CD14-positive monocyte (primary cell): ENCODE measurements at regions not wholly inside any gene's neighbourhood (a gene's known extent, or its start where the extent isn't known, plus 50 kb on each side); places are given as distances from the start of the nearest gene placed in this dataset.

Experiments
- DNase-seq, 3 donors: peaks; one replicate each; pipeline ENCODE4 v3.0.0-alpha.2; 2011 to 2022
- H2AFZ ChIP-seq: 2 replicates; pipeline ENCODE4 v1.6.0; 2012; ENCODE audit warnings: mild to moderate bottlenecking, low read depth, low read length, inconsistent platforms; ENCODE audit not compliant: insufficient read depth, poor library complexity, severe bottlenecking
- H3K27ac ChIP-seq, 2 donors: 1 replicate in 1 of 2; 2 replicates in 1 of 2; pipeline ENCODE4 v1.5.1; 2012 to 2013; ENCODE audit warnings: low read length in 2 of 2, control low read depth in 1 of 2, inconsistent platforms in 1 of 2, low read depth in 1 of 2, mild to moderate bottlenecking in 1 of 2
- H3K27me3 ChIP-seq, 2 donors: one replicate each; pipeline versions ENCODE4 v1.6.0 to v1.6.1; 2011 to 2013; ENCODE audit warnings: low read length in 2 of 2; ENCODE audit not compliant: control insufficient read depth in 2 of 2, insufficient read depth in 2 of 2
- H3K36me3 ChIP-seq, 2 donors: replicated peaks in 1 of 2; 1 replicate in 1 of 2; 2 replicates in 1 of 2; pipeline versions ENCODE4 v1.5.1 to v1.6.1; 2012 to 2013; ENCODE audit warnings: low read length in 2 of 2, control low read depth in 1 of 2, inconsistent platforms in 1 of 2, mild to moderate bottlenecking in 1 of 2; ENCODE audit not compliant: insufficient read depth in 2 of 2, control insufficient read depth in 1 of 2
- H3K4me1 ChIP-seq, 2 donors: 1 replicate in 1 of 2; 2 replicates in 1 of 2; pipeline versions ENCODE4 v1.5.1 to v1.6.1; 2012 to 2013; ENCODE audit warnings: low read length in 2 of 2, control low read depth in 1 of 2, inconsistent platforms in 1 of 2, mild to moderate bottlenecking in 1 of 2, moderate library complexity in 1 of 2; ENCODE audit not compliant: insufficient read depth in 2 of 2, control insufficient read depth in 1 of 2
- H3K4me2 ChIP-seq: replicated peaks from 2 replicates; pipeline ENCODE3; 2012; ENCODE audit warnings: low read length, moderate library complexity, mild to moderate bottlenecking; ENCODE audit not compliant: poor library complexity, severe bottlenecking; ENCODE audit errors: extremely low read depth
- H3K4me3 ChIP-seq, 3 experiments: fragments of 200-600 bp in 1 of 3; sonication (generic) in 1 of 3; replicated peaks in 1 of 3; 1 replicate in 2 of 3; 2 replicates in 1 of 3; pipeline ENCODE4 v1.5.1; 2011 to 2013; ENCODE audit warnings: low read length in 3 of 3, mild to moderate bottlenecking in 3 of 3, control low read depth in 2 of 3, low read depth in 2 of 3, inconsistent platforms in 1 of 3, moderate library complexity in 1 of 3
- H3K79me2 ChIP-seq: 2 replicates; pipeline ENCODE4 v1.6.0; 2012; ENCODE audit warnings: mild to moderate bottlenecking, control low read depth, inconsistent platforms, low read length, moderate library complexity; ENCODE audit not compliant: insufficient read depth
- H3K9ac ChIP-seq: 2 replicates; pipeline ENCODE4 v1.6.0; 2017; ENCODE audit warnings: low read length, mild to moderate bottlenecking; ENCODE audit not compliant: insufficient read depth, poor library complexity, severe bottlenecking
- H3K9me3 ChIP-seq, 2 donors: replicated peaks in 1 of 2; 1 replicate in 1 of 2; 2 replicates in 1 of 2; pipeline versions ENCODE4 v1.5.1 to v1.6.1; 2012 to 2013; ENCODE audit warnings: low read length in 2 of 2, control low read depth in 1 of 2; ENCODE audit not compliant: control insufficient read depth in 1 of 2, insufficient read depth in 1 of 2
- H4K20me1 ChIP-seq: 2 replicates; pipeline ENCODE4 v1.6.0; 2012; ENCODE audit warnings: mild to moderate bottlenecking, low read length, control low read depth, moderate library complexity; ENCODE audit not compliant: insufficient read depth
- H3K27ac Mint-ChIP-seq, 7 donors: one replicate each; pipeline ENCODE4 v1.8.0; 2020; ENCODE audit warnings: mild to moderate bottlenecking in 7 of 7, mixed read lengths in 7 of 7, moderate library complexity in 6 of 7, inconsistent platforms in 2 of 7
- H3K27me3 Mint-ChIP-seq, 3 donors: one replicate each; pipeline ENCODE4 v1.8.0; 2021 to 2022; ENCODE audit warnings: low read depth in 3 of 3, mild to moderate bottlenecking in 3 of 3, mixed read lengths in 3 of 3, moderate library complexity in 3 of 3, inconsistent platforms in 1 of 3
- H3K36me3 Mint-ChIP-seq, 2 donors: one replicate each; pipeline ENCODE4 v1.8.0; 2020; ENCODE audit warnings: mixed read lengths in 2 of 2, inconsistent platforms in 1 of 2, mild to moderate bottlenecking in 1 of 2
- H3K4me1 Mint-ChIP-seq: one replicate; pipeline ENCODE4 v1.8.0; 2020; ENCODE audit warnings: mild to moderate bottlenecking, mixed read lengths
- H3K4me3 Mint-ChIP-seq, 2 donors: one replicate each; pipeline ENCODE4 v1.8.0; 2020; ENCODE audit warnings: mild to moderate bottlenecking in 2 of 2, mixed read lengths in 2 of 2, moderate library complexity in 1 of 2
- H3K9me3 Mint-ChIP-seq, 7 donors: one replicate each; pipeline ENCODE4 v1.8.0; 2020 to 2022; ENCODE audit warnings: mixed read lengths in 7 of 7, mild to moderate bottlenecking in 6 of 7, moderate library complexity in 6 of 7, inconsistent platforms in 2 of 7
- CTCF ChIP-seq: fragments of 200-600 bp; IDR thresholded peaks from one replicate; pipeline ENCODE4 v1.8.0; 2022; ENCODE audit warnings: antibody characterized with exemption, mild to moderate bottlenecking
- WGBS: methylation state at CpG from one replicate; pipeline ENCODE4 v1.1.5; 2013; ENCODE audit warnings: missing lambda C conversion rate; ENCODE audit not compliant: insufficient coverage; 5-methylcytosine and 5-hydroxymethylcytosine counted together
- intact Hi-C, 2 donors: fragments of 100-400 bp; cut with micrococcal nuclease; formaldehyde crosslinking; loops; one replicate each; pipeline versions ENCODE4 v1.15.0 to v1.15.1; 2023

GRCh38 chrX:928606-929005 lies 283.8 kb downstream of the CRLF2 start:
- H3K4me1 Mint-ChIP-seq: peaks cover 2% of the 10 kb centered on the region
- intact Hi-C loops: no loop called here

GRCh38 chrX:926991-927390 lies 285.5 kb downstream of the CRLF2 start:
- intact Hi-C loops: no loop called here
- no peaks in the 10 kb centered on the region for H3K27me3 ChIP-seq
- H3K9ac ChIP-seq: no peak overlapping the region
- 92% methylated on average over 2 of the region's 2 CpGs for WGBS
- no peak overlapping the region for H3K4me3 ChIP-seq
- no peaks in the 10 kb centered on the region for H3K9me3 ChIP-seq
- H3K79me2 ChIP-seq: no peaks in the 10 kb centered on the region
- TF ChIP-seq CTCF: no peak
- DNase-seq: no peak
- no peaks in the 10 kb centered on the region for H4K20me1 ChIP-seq
- H3K9me3 Mint-ChIP-seq: peaks cover 0 to 6% (median 0%) of the 10 kb centered on the region in 7 donors
- no peaks in the 10 kb centered on the region for H3K36me3 Mint-ChIP-seq
- H3K4me2 ChIP-seq: no peak overlapping the region
- no peak overlapping the region for H3K27ac ChIP-seq
- H3K27me3 Mint-ChIP-seq: peaks cover 0 to 7% (median 2%) of the 10 kb centered on the region in 3 donors
- H2AFZ ChIP-seq: no peak overlapping the region
- peaks cover 3 to 6% of the 10 kb centered on the region in 2 donors for H3K4me1 ChIP-seq
- H3K36me3 ChIP-seq: no peaks in the 10 kb centered on the region
- H3K4me1 Mint-ChIP-seq: peaks cover 2% of the 10 kb centered on the region
- no peak overlapping the region for H3K27ac Mint-ChIP-seq
- H3K4me3 Mint-ChIP-seq: no peak overlapping the region

More at GRCh38 chrX:928606-929005, 283.8 kb downstream of the CRLF2 start:
- H3K27ac Mint-ChIP-seq: no peak overlapping the region
- Histone ChIP-seq H3K4me2 (no peak overlapping the region), H3K79me2 (no peaks in the 10 kb centered on the region), H3K27ac (no peak overlapping the region), H3K27me3 (no peaks in the 10 kb centered on the region), H4K20me1 (no peaks in the 10 kb centered on the region), H3K9me3 (no peaks in the 10 kb centered on the region), H3K4me1 (peaks cover 3 to 6% of the 10 kb centered on the region in 2 donors), H3K4me3 (no peak overlapping the region), H2AFZ (no peak overlapping the region), H3K9ac (no peak overlapping the region), H3K36me3 (no peaks in the 10 kb centered on the region)
- H3K9me3 Mint-ChIP-seq: peaks cover 0 to 6% (median 0%) of the 10 kb centered on the region in 7 donors
- WGBS: 14% methylated on average over 1 of the region's 4 CpGs
- H3K27me3 Mint-ChIP-seq: peaks cover 0 to 3% (median 2%) of the 10 kb centered on the region in 3 donors
- no peak for TF ChIP-seq CTCF
- H3K4me3 Mint-ChIP-seq: no peak overlapping the region
- no peak for DNase-seq
- H3K36me3 Mint-ChIP-seq: no peaks in the 10 kb centered on the region
